ENCODE measurements at regions not wholly inside any gene's neighbourhood (a gene's known extent, or its start where the extent isn't known, plus 50 kb on each side); places are given as distances from the start of the nearest gene placed in this dataset.

GRCh38 chr4:123822353-123822752 is 425.8 kb downstream of the SPRY1 start:
- no peaks in the 10 kb centered on the region for H3K27me3 Mint-ChIP-seq (ENCODE audit: low read depth)
- H3K4me3 Mint-ChIP-seq = no peak overlapping the region
- POLR2A ChIA-PET = interaction anchor here (0.7 kb wide), 1 partner anchor 24 kb away, joined by 4 read pairs; no protein-coding TSS in a partner anchor
- H3K36me3 Mint-ChIP-seq = peaks cover 5% of the 10 kb centered on the region; the same call in 1 of the 2 replicates
- DNase-seq (ENCODE audit: low spot score) = no peak
- no peak for ATAC-seq
- TF ChIP-seq IRF1 (CRISPR knock-in tag; IDR thresholded peaks at IDR 0.05) = no peak
- no peak for TF ChIP-seq ZNF671 (CRISPR knock-in tag; IDR thresholded peaks at IDR 0.05)
- peaks cover 14% of the 10 kb centered on the region for H3K4me1 Mint-ChIP-seq
- H3K9me3 Mint-ChIP-seq = peaks cover 21% of the 10 kb centered on the region
- H3K27ac Mint-ChIP-seq = no peak overlapping the region
- CTCF ChIA-PET = interaction anchor here (0.9 kb wide), 1 partner anchor 49 kb away, joined by 3 read pairs; no protein-coding TSS in a partner anchor

GRCh38 chr4:123823244-123823643 is 426.6 kb downstream of the SPRY1 start:
- Mint-ChIP-seq H3K27me3 (ENCODE audit: low read depth) (no peaks in the 10 kb centered on the region), H3K27ac (no peak overlapping the region), H3K4me3 (no peak overlapping the region), H3K36me3 (peaks cover 5% of the 10 kb centered on the region; the same call in 1 of the 2 replicates), H3K9me3 (peaks cover 21% of the 10 kb centered on the region), H3K4me1 (peaks cover 14% of the 10 kb centered on the region)
- ChIA-PET POLR2A (interaction anchor here (0.6 to 0.7 kb wide), 2 partner anchors 104 to 426 kb away, joined by 5 to 6 read pairs; no protein-coding TSS in a partner anchor), CTCF (no interaction called here)
- no peak for ATAC-seq
- TF ChIP-seq IRF2 (CRISPR knock-in tag; IDR thresholded peaks at IDR 0.05; ENCODE audit: borderline replicate concordance, low read depth) (no peak), ZBTB21 (CRISPR knock-in tag; IDR thresholded peaks at IDR 0.05; ENCODE audit: borderline replicate concordance) (no peak), CREM (CRISPR knock-in tag; IDR thresholded peaks at IDR 0.05) (no peak)
- DNase-seq (ENCODE audit: low spot score) = no peak

- no peak for ATAC-seq
- Mint-ChIP-seq H3K9me3 (peaks cover 19% of the 10 kb centered on the region), H3K27me3 (ENCODE audit: low read depth) (no peaks in the 10 kb centered on the region), H3K36me3 (peaks cover 2% of the 10 kb centered on the region; the same call in 1 of the 2 replicates), H3K4me3 (no peak overlapping the region), H3K27ac (no peak overlapping the region), H3K4me1 (peaks cover 14% of the 10 kb centered on the region)
- CTCF ChIA-PET = no interaction called here
- DNase-seq (ENCODE audit: low spot score) = no peak
- POLR2A ChIA-PET = no interaction called here
- TF ChIP-seq NFE2L1 (CRISPR knock-in tag; IDR thresholded peaks at IDR 0.05) = no peak
- TF ChIP-seq ARID4B (CRISPR knock-in tag; IDR thresholded peaks at IDR 0.05; ENCODE audit: borderline replicate concordance) = no peak
- TF ChIP-seq SOX15 (CRISPR knock-in tag; IDR thresholded peaks at IDR 0.05) = no peak
- TF ChIP-seq ZSCAN18 (CRISPR knock-in tag; IDR thresholded peaks at IDR 0.05) = no peak
- TF ChIP-seq JAZF1 (CRISPR knock-in tag; IDR thresholded peaks at IDR 0.05) = no peak
- no peak for TF ChIP-seq ZNF263 (CRISPR knock-in tag; IDR thresholded peaks at IDR 0.05; ENCODE audit: low read depth)
- no peak for TF ChIP-seq E2F5 (CRISPR knock-in tag; IDR thresholded peaks at IDR 0.05)
- no peak for TF ChIP-seq ZBTB21 (CRISPR knock-in tag; IDR thresholded peaks at IDR 0.05; ENCODE audit: borderline replicate concordance)
- TF ChIP-seq AR (CRISPR knock-in tag; IDR thresholded peaks at IDR 0.05) = no peak
- TF ChIP-seq ZNF138 (CRISPR knock-in tag; conservative IDR thresholded peaks at IDR 0.05) = no peak
- TF ChIP-seq KAT7 (CRISPR knock-in tag; IDR thresholded peaks at IDR 0.05; ENCODE audit: borderline replicate concordance) = no peak
- no peak for TF ChIP-seq ATF2 (CRISPR knock-in tag; IDR thresholded peaks at IDR 0.05; ENCODE audit: borderline replicate concordance, low read depth)
- no peak for TF ChIP-seq ZNF396 (CRISPR knock-in tag; IDR thresholded peaks at IDR 0.05; ENCODE audit: borderline replicate concordance)
- no peak for TF ChIP-seq CREM (CRISPR knock-in tag; IDR thresholded peaks at IDR 0.05)
- TF ChIP-seq ZNF671 (CRISPR knock-in tag; IDR thresholded peaks at IDR 0.05) = no peak
- no peak for TF ChIP-seq GTF2I (CRISPR knock-in tag; conservative IDR thresholded peaks at IDR 0.05)
- TF ChIP-seq NR3C1 (CRISPR knock-in tag; conservative IDR thresholded peaks at IDR 0.05; ENCODE audit: low read depth) = no peak
Observed at GRCh38 chr4:123824524-123824923, 427.9 kb downstream of the SPRY1 start.

Data from WTC11 (cell line).